WTC11 (cell line): ENCODE measurements at regions not wholly inside any gene's neighbourhood (a gene's known extent, or its start where the extent isn't known, plus 50 kb on each side); places are given as distances from the start of the nearest gene placed in this dataset.

Source experiments
- ATAC-seq: fragments of 200-7000 bp; cut with Tn5 transposase; 2 replicates; pipeline ENCODE4 v1.10.0; 2021; ENCODE audit warnings: mild to moderate bottlenecking, moderate library complexity
- CTCF ChIA-PET: fragments of 300-600 bp; sonication (Branson Sonifier 250); formaldehyde crosslinking; loops from one replicate; lab custom pipeline; 2021; ENCODE audit warnings: antibody characterized with exemption; lab: Charles Lee
- POLR2A ChIA-PET: fragments of 350-600 bp; sonication (Branson Sonifier 250); formaldehyde crosslinking; loops from one replicate; lab custom pipeline; 2021; ENCODE audit warnings: antibody characterized with exemption; lab: Charles Lee
- DNase-seq: peaks from one replicate; pipeline ENCODE4 v3.0.0; 2021; ENCODE audit warnings: low spot score
- H3K27ac Mint-ChIP-seq: 2 replicates; pipeline ENCODE4 v1.8.0; 2021; ENCODE audit warnings: mixed read lengths
- H3K27me3 Mint-ChIP-seq: 2 replicates; pipeline ENCODE4 v1.8.0; 2021; ENCODE audit warnings: low read depth, mild to moderate bottlenecking, moderate library complexity, mixed read lengths
- H3K36me3 Mint-ChIP-seq: 2 replicates; pipeline ENCODE4 v1.8.0; 2021; ENCODE audit warnings: mixed read lengths
- H3K4me1 Mint-ChIP-seq: 2 replicates; pipeline ENCODE4 v1.8.0; 2022; ENCODE audit warnings: mixed read lengths
- H3K4me3 Mint-ChIP-seq: 2 replicates; pipeline ENCODE4 v1.8.0; 2021; ENCODE audit warnings: mild to moderate bottlenecking, moderate library complexity, mixed read lengths
- H3K9me3 Mint-ChIP-seq: 2 replicates; pipeline ENCODE4 v1.8.0; 2021; ENCODE audit warnings: mixed read lengths
- ARID4B ChIP-seq: sonication (generic); formaldehyde crosslinking; IDR thresholded peaks from 2 replicates; pipeline ENCODE4 v1.8.0; 2023; ENCODE audit warnings: missing genetic modification reagents, mild to moderate bottlenecking, borderline replicate concordance
- ATF1 ChIP-seq: sonication (generic); formaldehyde crosslinking; IDR thresholded peaks from 2 replicates; pipeline ENCODE4 v1.8.1; 2023; ENCODE audit warnings: mild to moderate bottlenecking, moderate library complexity, missing genetic modification reagents
- CDX4 ChIP-seq: fragments of 250-450 bp; sonication (Bioruptor Pico); IDR thresholded peaks from 2 replicates; pipeline ENCODE4 v1.9.0; 2021; ENCODE audit warnings: moderate library complexity, mild to moderate bottlenecking, inconsistent platforms, borderline replicate concordance
- E2F5 ChIP-seq: sonication (generic); formaldehyde crosslinking; IDR thresholded peaks from 2 replicates; pipeline ENCODE4 v1.8.1; 2022; ENCODE audit warnings: mild to moderate bottlenecking, moderate library complexity, missing genetic modification reagents
- ELF4 ChIP-seq: sonication (generic); formaldehyde crosslinking; IDR thresholded peaks from 2 replicates; pipeline ENCODE4 v1.8.1; 2022; ENCODE audit warnings: low read depth, mild to moderate bottlenecking, moderate library complexity, missing genetic modification reagents
- ESRRA ChIP-seq: sonication (generic); formaldehyde crosslinking; IDR thresholded peaks from 2 replicates; pipeline ENCODE4 v1.8.1; 2022; ENCODE audit warnings: mild to moderate bottlenecking, missing genetic modification reagents, borderline replicate concordance
- FOXP1 ChIP-seq: sonication (generic); formaldehyde crosslinking; IDR thresholded peaks from 2 replicates; pipeline ENCODE4 v1.8.0; 2022; ENCODE audit warnings: missing genetic modification reagents, mild to moderate bottlenecking, moderate library complexity, borderline replicate concordance
- FOXP4 ChIP-seq: sonication (generic); formaldehyde crosslinking; IDR thresholded peaks from 2 replicates; pipeline ENCODE4 v1.8.0; 2022; ENCODE audit warnings: mild to moderate bottlenecking, missing genetic modification reagents
- GABPB1 ChIP-seq: sonication (generic); formaldehyde crosslinking; IDR thresholded peaks from 2 replicates; pipeline ENCODE4 v1.8.1; 2023; ENCODE audit warnings: mild to moderate bottlenecking, missing genetic modification reagents
- IRF1 ChIP-seq: sonication (generic); formaldehyde crosslinking; IDR thresholded peaks from 2 replicates; pipeline ENCODE4 v1.8.0; 2023; ENCODE audit warnings: missing genetic modification reagents
- IRF2 ChIP-seq: sonication (generic); formaldehyde crosslinking; IDR thresholded peaks from 2 replicates; pipeline ENCODE4 v1.8.0; 2022; ENCODE audit warnings: low read depth, missing genetic modification reagents, borderline replicate concordance
- MYBL2 ChIP-seq: sonication (generic); formaldehyde crosslinking; IDR thresholded peaks from 2 replicates; pipeline ENCODE4 v1.8.1; 2023; ENCODE audit warnings: mild to moderate bottlenecking, moderate library complexity, missing genetic modification reagents
- SOX15 ChIP-seq: fragments of 250-450 bp; sonication (Bioruptor Pico); IDR thresholded peaks from 2 replicates; pipeline ENCODE4 v1.9.0; 2021; ENCODE audit warnings: mild to moderate bottlenecking
- TEAD1 ChIP-seq: sonication (generic); formaldehyde crosslinking; IDR thresholded peaks from 2 replicates; pipeline ENCODE4 v1.8.0; 2022; ENCODE audit warnings: mild to moderate bottlenecking, missing genetic modification reagents
- TP53 ChIP-seq: sonication (generic); formaldehyde crosslinking; IDR thresholded peaks from 2 replicates; pipeline ENCODE4 v1.8.1; 2023; ENCODE audit warnings: mild to moderate bottlenecking, missing genetic modification reagents
- ZBTB21 ChIP-seq: sonication (generic); formaldehyde crosslinking; IDR thresholded peaks from 2 replicates; pipeline ENCODE4 v1.8.1; 2023; ENCODE audit warnings: mild to moderate bottlenecking, missing genetic modification reagents, borderline replicate concordance
- ZBTB43 ChIP-seq: sonication (generic); formaldehyde crosslinking; IDR thresholded peaks from 2 replicates; pipeline ENCODE4 v1.8.1; 2023; ENCODE audit warnings: mild to moderate bottlenecking, missing genetic modification reagents
- ZNF121 ChIP-seq: sonication (generic); formaldehyde crosslinking; IDR thresholded peaks from 2 replicates; pipeline ENCODE4 v1.8.0; 2023; ENCODE audit warnings: missing genetic modification reagents
- ZNF425 ChIP-seq: fragments of 250-450 bp; sonication (Bioruptor Pico); conservative IDR thresholded peaks from 2 replicates; pipeline ENCODE4 v1.9.0; 2021; ENCODE audit warnings: mild to moderate bottlenecking
- ZNF512 ChIP-seq: sonication (generic); formaldehyde crosslinking; IDR thresholded peaks from 2 replicates; pipeline ENCODE4 v1.8.1; 2022; ENCODE audit warnings: missing genetic modification reagents, borderline replicate concordance

- TF ChIP-seq IRF1 (CRISPR knock-in tag) (no peak), E2F5 (CRISPR knock-in tag) (no peak), CDX4 (CRISPR knock-in tag) (no peak), ELF4 (CRISPR knock-in tag) (no peak), FOXP1 (no peak), SOX15 (CRISPR knock-in tag) (no peak), ARID4B (no peak), ZNF512 (no peak), TP53 (CRISPR knock-in tag) (no peak), ZBTB43 (CRISPR knock-in tag) (no peak), ESRRA (CRISPR knock-in tag) (no peak), IRF2 (CRISPR knock-in tag) (no peak)
Observed at GRCh38 chr2:106706283-106706682, 179.7 kb downstream of the ST6GAL2 start (continued).

GRCh38 chr2:106708209-106708608, 177.8 kb downstream of the ST6GAL2 start:
- no peak for DNase-seq
- Mint-ChIP-seq H3K9me3 (peaks cover 44% of the 10 kb centered on the region), H3K27ac (no peak overlapping the region), H3K27me3 (no peaks in the 10 kb centered on the region; the same call in 1 of the 2 replicates), H3K4me1 (no peaks in the 10 kb centered on the region), H3K4me3 (no peak overlapping the region), H3K36me3 (peaks cover 29% of the 10 kb centered on the region)
- ATAC-seq, result no peak
- POLR2A ChIA-PET, result no interaction called here
- CTCF ChIA-PET, result no interaction called here
- TF ChIP-seq TEAD1 (no peak), TP53 (CRISPR knock-in tag) (no peak), ZNF121 (no peak), ZBTB21 (no peak), MYBL2 (CRISPR knock-in tag) (no peak), GABPB1 (no peak), FOXP4 (CRISPR knock-in tag) (no peak), IRF2 (CRISPR knock-in tag) (no peak), ATF1 (CRISPR knock-in tag) (no peak), ZNF425 (CRISPR knock-in tag) (no peak)
